MM.1S (cell line): ENCODE measurements at regions not wholly inside any gene's neighbourhood (a gene's known extent, or its start where the extent isn't known, plus 50 kb on each side); places are given as distances from the start of the nearest gene placed in this dataset.

ENCODE experiments used
- DNase-seq: peaks from one replicate; pipeline ENCODE4 v3.0.0-alpha.2; 2015
- H2AFZ ChIP-seq: fragments of 300-600 bp; sonication (generic); 2 replicates; pipeline ENCODE4 v1.6.0; 2016; ENCODE audit warnings: antibody characterized with exemption, low read length
- H3F3A ChIP-seq: fragments of 300-600 bp; sonication (generic); 2 replicates; pipeline ENCODE4 v1.6.1; 2016; ENCODE audit warnings: mild to moderate bottlenecking, antibody characterized with exemption, low read length, moderate library complexity, mixed read lengths; ENCODE audit not compliant: insufficient read depth
- H3K27ac ChIP-seq: fragments of 300-600 bp; sonication (generic); 2 replicates; pipeline ENCODE4 v1.5.1; 2016; ENCODE audit warnings: mild to moderate bottlenecking, low read length
- H3K27me3 ChIP-seq: fragments of 300-600 bp; sonication (generic); replicated peaks from 2 replicates; pipeline ENCODE4 v1.6.0; 2016; ENCODE audit warnings: low read length; ENCODE audit not compliant: insufficient read depth
- H3K36me3 ChIP-seq: fragments of 300-600 bp; sonication (generic); replicated peaks from 2 replicates; pipeline ENCODE4 v1.6.1; 2016; ENCODE audit warnings: mild to moderate bottlenecking, low read length, mixed read lengths; ENCODE audit not compliant: insufficient read depth
- H3K4me1 ChIP-seq: fragments of 300-600 bp; sonication (generic); 2 replicates; pipeline ENCODE4 v1.6.1; 2016; ENCODE audit warnings: low read length, mixed read lengths
- H3K4me2 ChIP-seq: fragments of 300-600 bp; sonication (generic); 2 replicates; pipeline ENCODE4 v1.6.0; 2016; ENCODE audit warnings: low read depth, low read length
- H3K4me3 ChIP-seq: fragments of 300-600 bp; sonication (generic); 2 replicates; pipeline ENCODE4 v1.5.1; 2016; ENCODE audit warnings: low read length, mixed read lengths
- H3K79me2 ChIP-seq: fragments of 300-600 bp; sonication (generic); 2 replicates; pipeline ENCODE4 v1.6.1; 2016; ENCODE audit warnings: mixed run types, low read length, mixed read lengths
- H3K9ac ChIP-seq: fragments of 300-600 bp; sonication (generic); 2 replicates; pipeline ENCODE4 v1.6.1; 2016; ENCODE audit warnings: low read length, mixed read lengths
- H3K9me2 ChIP-seq: fragments of 300-600 bp; sonication (generic); replicated peaks from 2 replicates; pipeline ENCODE4 v1.6.1; 2016; ENCODE audit warnings: mild to moderate bottlenecking, low read length, mixed read lengths; ENCODE audit not compliant: insufficient read depth
- H3K9me3 ChIP-seq: fragments of 300-600 bp; sonication (generic); replicated peaks from 2 replicates; pipeline ENCODE4 v1.6.1; 2016; ENCODE audit warnings: mild to moderate bottlenecking, low read length, mixed read lengths; ENCODE audit not compliant: insufficient read depth
- H4K20me1 ChIP-seq: fragments of 300-600 bp; sonication (generic); 2 replicates; pipeline ENCODE4 v1.6.1; 2016; ENCODE audit warnings: mild to moderate bottlenecking, low read length, moderate library complexity, mixed read lengths; ENCODE audit not compliant: insufficient read depth
- CTCF ChIP-seq: fragments of 300-600 bp; sonication (generic); IDR thresholded peaks from 2 replicates; pipeline ENCODE4 v1.5.1; 2016; ENCODE audit warnings: antibody characterized with exemption, low read length, mixed read lengths
- EZH2 ChIP-seq: fragments of 300-600 bp; sonication (generic); optimal IDR thresholded peaks from 2 replicates; pipeline ENCODE3; 2017; ENCODE audit warnings: low read depth, mild to moderate bottlenecking, antibody characterized with exemption, low read length, mixed read lengths
- EZH2phosphoT487 ChIP-seq: fragments of 300-600 bp; sonication (generic); IDR thresholded peaks from 2 replicates; pipeline ENCODE4 v1.6.1; 2018; ENCODE audit warnings: antibody characterized with exemption, low read length

- no peak for DNase-seq
- Histone ChIP-seq H3K4me1 (no peaks in the 10 kb centered on the region), H3F3A (no peaks in the 10 kb centered on the region), H4K20me1 (no peaks in the 10 kb centered on the region), H3K4me2 (no peak overlapping the region), H3K27me3 (no peaks in the 10 kb centered on the region), H3K79me2 (no peaks in the 10 kb centered on the region), H2AFZ (no peak overlapping the region), H3K4me3 (no peak overlapping the region), H3K36me3 (no peaks in the 10 kb centered on the region), H3K27ac (no peak overlapping the region), H3K9me3 (no peaks in the 10 kb centered on the region), H3K9ac (no peak overlapping the region), H3K9me2 (no peaks in the 10 kb centered on the region)
- no peak for TF ChIP-seq EZH2phosphoT487
- no peak for TF ChIP-seq CTCF
Measured at GRCh38 chr4:59869056-59869455, 1331.1 kb upstream of the ADGRL3 start.

GRCh38 chr4:59869559-59869958 lies 1330.6 kb upstream of the ADGRL3 start:
- no peaks in the 10 kb centered on the region for H3F3A ChIP-seq
- H3K4me3 ChIP-seq = no peak overlapping the region
- no peaks in the 10 kb centered on the region for H3K79me2 ChIP-seq

GRCh38 chr4:59881632-59882031 lies 1318.5 kb upstream of the ADGRL3 start:
- no peaks in the 10 kb centered on the region for H3F3A ChIP-seq
- DNase-seq = no peak
- H3K36me3 ChIP-seq = no peaks in the 10 kb centered on the region
- H3K79me2 ChIP-seq = no peaks in the 10 kb centered on the region
- no peak overlapping the region for H3K9ac ChIP-seq
- no peaks in the 10 kb centered on the region for H3K4me1 ChIP-seq
- H2AFZ ChIP-seq = no peak overlapping the region
- H4K20me1 ChIP-seq = no peaks in the 10 kb centered on the region
- H3K9me2 ChIP-seq = no peaks in the 10 kb centered on the region
- H3K4me3 ChIP-seq = no peak overlapping the region
- TF ChIP-seq EZH2 (no peak), EZH2phosphoT487 (no peak), CTCF (no peak)
- no peaks in the 10 kb centered on the region for H3K27me3 ChIP-seq
- no peaks in the 10 kb centered on the region for H3K9me3 ChIP-seq
- no peak overlapping the region for H3K27ac ChIP-seq
- no peak overlapping the region for H3K4me2 ChIP-seq

More at GRCh38 chr4:59869559-59869958, 1330.6 kb upstream of the ADGRL3 start:
- no peak for DNase-seq
- H3K9ac ChIP-seq = no peak overlapping the region
- H2AFZ ChIP-seq = no peak overlapping the region
- H3K9me2 ChIP-seq = no peaks in the 10 kb centered on the region
- no peak overlapping the region for H3K4me2 ChIP-seq
- no peaks in the 10 kb centered on the region for H3K36me3 ChIP-seq
- TF ChIP-seq EZH2 (no peak), EZH2phosphoT487 (no peak), CTCF (no peak)
- H4K20me1 ChIP-seq = no peaks in the 10 kb centered on the region
- H3K4me1 ChIP-seq = no peaks in the 10 kb centered on the region
- H3K9me3 ChIP-seq = no peaks in the 10 kb centered on the region
- H3K27me3 ChIP-seq = no peaks in the 10 kb centered on the region
- no peak overlapping the region for H3K27ac ChIP-seq

GRCh38 chr4:59904331-59904730 lies 1295.8 kb upstream of the ADGRL3 start:
- H2AFZ ChIP-seq = no peak overlapping the region
- no peaks in the 10 kb centered on the region for H3K9me2 ChIP-seq
- no peak overlapping the region for H3K9ac ChIP-seq
- H3K36me3 ChIP-seq = no peaks in the 10 kb centered on the region
- H3K4me2 ChIP-seq = no peak overlapping the region
- no peak for DNase-seq
- no peaks in the 10 kb centered on the region for H3K27me3 ChIP-seq
- H3K79me2 ChIP-seq = no peaks in the 10 kb centered on the region
- no peaks in the 10 kb centered on the region for H3K4me1 ChIP-seq
- H3K4me3 ChIP-seq = no peak overlapping the region
- no peaks in the 10 kb centered on the region for H3F3A ChIP-seq
- H3K9me3 ChIP-seq = no peaks in the 10 kb centered on the region
- no peak for TF ChIP-seq EZH2
- no peak overlapping the region for H3K27ac ChIP-seq
- no peaks in the 10 kb centered on the region for H4K20me1 ChIP-seq
